WI38 (cell line): ENCODE measurements at regions not wholly inside any gene's neighbourhood (a gene's known extent, or its start where the extent isn't known, plus 50 kb on each side); places are given as distances from the start of the nearest gene placed in this dataset.

ENCODE experiments used
- H3K4me3 ChIP-seq: 2 replicates; pipeline ENCODE4 v1.5.1; 2011; ENCODE audit warnings: low read depth, mild to moderate bottlenecking, control low read depth, low read length
- CTCF ChIP-seq: IDR thresholded peaks from 2 replicates; pipeline ENCODE4 v1.5.1; 2012; ENCODE audit warnings: low read depth, mild to moderate bottlenecking, control low read depth, low read length

- no peak for TF ChIP-seq CTCF
- no peak overlapping the region for H3K4me3 ChIP-seq
These were observed 445.8 kb downstream of the SATB2 start for GRCh38 chr2:199011908-199012307.

GRCh38 chr2:198994678-198995077, 463.1 kb downstream of the SATB2 start:
- no peak for TF ChIP-seq CTCF
- H3K4me3 ChIP-seq, result no peak overlapping the region

- no peak for TF ChIP-seq CTCF
- H3K4me3 ChIP-seq, result no peak overlapping the region
These were observed 466.3 kb downstream of the SATB2 start for GRCh38 chr2:198991431-198991830.

- TF ChIP-seq CTCF, result no peak
- H3K4me3 ChIP-seq, result no peak overlapping the region
These were observed 482.0 kb downstream of the SATB2 start for GRCh38 chr2:198975779-198976178.

GRCh38 chr2:198973785-198974184, 484.0 kb downstream of the SATB2 start:
- no peak for TF ChIP-seq CTCF
- H3K4me3 ChIP-seq, result no peak overlapping the region

- H3K4me3 ChIP-seq, result no peak overlapping the region
These were observed 484.6 kb downstream of the SATB2 start for GRCh38 chr2:198973181-198973580.

GRCh38 chr2:198968545-198968944, 489.2 kb downstream of the SATB2 start:
- H3K4me3 ChIP-seq, result no peak overlapping the region
- TF ChIP-seq CTCF, result no peak

More at GRCh38 chr2:198973181-198973580, 484.6 kb downstream of the SATB2 start:
- no peak for TF ChIP-seq CTCF
